ENCODE measurements at regions not wholly inside any gene's neighbourhood (a gene's known extent, or its start where the extent isn't known, plus 50 kb on each side); places are given as distances from the start of the nearest gene placed in this dataset.

DNA sequence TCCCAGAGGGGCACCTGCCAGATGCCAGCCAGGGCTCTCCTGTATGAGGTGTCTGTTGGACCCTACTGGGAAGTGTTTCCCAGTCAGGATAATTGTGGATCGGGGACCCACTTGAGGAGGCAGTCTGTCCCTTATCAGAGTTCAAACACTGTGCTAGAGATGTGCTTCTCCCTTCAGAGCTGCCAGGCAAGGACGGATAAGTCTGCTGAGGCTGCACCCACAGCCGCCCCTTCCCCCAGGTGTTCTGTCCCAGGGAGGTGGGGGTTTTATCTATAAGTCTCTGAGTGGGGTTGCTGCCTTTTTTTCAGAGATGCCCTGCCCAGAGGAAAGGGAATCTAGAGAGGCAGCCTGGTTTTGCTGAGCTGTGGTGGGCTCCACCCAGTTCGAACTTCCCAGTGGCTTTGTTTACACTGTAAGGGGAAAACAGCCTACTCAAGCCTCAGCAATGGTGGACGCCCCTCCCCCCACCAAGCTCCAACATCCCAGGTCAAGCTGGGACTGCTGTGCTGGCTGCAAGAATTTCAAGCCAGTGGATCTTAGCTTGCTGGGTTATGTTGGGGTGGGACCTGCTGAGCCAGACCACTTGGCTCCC lies 324.0 kb upstream of the SETBP1 start:
- TF ChIP-seq EZH2 (IDR thresholded peaks at IDR 0.05; ENCODE audit: borderline replicate concordance, low read length) (no peak), CTCF (conservative IDR thresholded peaks at IDR 0.05 in 1 of 2, IDR thresholded peaks at IDR 0.05 in 1 of 2; ENCODE audit: extremely low read depth in 1 of 2, insufficient read depth in 1 of 2, low read depth in 1 of 2, low read length in 2 of 2) (no peak)

Data from mammary epithelial cell (primary cell).